HG03460 (cell line): ENCODE measurements at regions not wholly inside any gene's neighbourhood (a gene's known extent, or its start where the extent isn't known, plus 50 kb on each side); places are given as distances from the start of the nearest gene placed in this dataset.

Source experiments
- ATAC-seq: cut with Tn5 transposase; IDR thresholded peaks from one replicate; pipeline ENCODE4 v1.9.1; 2021; ENCODE audit not compliant: unreplicated experiment

DNA sequence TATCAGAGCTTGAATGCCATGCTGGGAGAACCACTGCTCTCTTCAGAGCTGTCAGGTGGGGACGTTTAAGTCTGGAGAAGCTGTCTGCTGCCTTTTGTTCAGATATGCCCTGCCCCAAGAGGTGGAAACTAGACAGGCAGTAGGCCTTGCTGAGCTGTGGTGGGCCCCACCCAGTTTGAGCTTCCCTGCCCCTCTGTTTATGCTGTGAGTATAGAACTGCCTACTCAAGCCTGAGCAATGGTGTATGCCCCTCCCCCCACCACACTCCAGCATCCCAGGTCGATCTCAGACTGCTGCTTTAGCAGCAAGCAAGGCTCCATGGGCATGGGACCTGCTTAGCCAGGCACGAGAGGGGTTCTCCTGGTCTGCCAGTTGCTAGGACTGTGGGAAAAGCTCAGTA, 362.3 kb downstream of the FAM170A start:
- no peak for ATAC-seq

DNA sequence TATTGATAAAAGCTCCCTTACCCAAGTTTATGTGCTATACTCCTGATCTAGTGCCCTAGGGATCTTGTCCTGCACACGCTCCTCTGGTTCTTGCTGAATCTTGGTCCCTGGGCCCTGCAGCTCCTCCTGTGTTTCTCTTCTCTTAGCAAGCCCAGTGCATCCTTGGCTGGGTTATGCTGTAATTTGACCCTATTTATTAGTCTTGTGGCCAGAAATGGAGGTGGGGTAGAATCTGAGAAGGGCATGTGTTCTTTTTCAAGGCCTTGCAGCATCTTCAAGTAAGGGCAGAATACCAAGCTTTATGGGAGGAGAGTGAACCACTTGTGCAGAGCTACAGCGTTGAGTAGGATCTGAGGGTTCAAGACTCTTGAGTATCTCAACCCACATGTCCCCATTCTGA, 366.8 kb downstream of the FAM170A start:
- ATAC-seq, result no peak

DNA sequence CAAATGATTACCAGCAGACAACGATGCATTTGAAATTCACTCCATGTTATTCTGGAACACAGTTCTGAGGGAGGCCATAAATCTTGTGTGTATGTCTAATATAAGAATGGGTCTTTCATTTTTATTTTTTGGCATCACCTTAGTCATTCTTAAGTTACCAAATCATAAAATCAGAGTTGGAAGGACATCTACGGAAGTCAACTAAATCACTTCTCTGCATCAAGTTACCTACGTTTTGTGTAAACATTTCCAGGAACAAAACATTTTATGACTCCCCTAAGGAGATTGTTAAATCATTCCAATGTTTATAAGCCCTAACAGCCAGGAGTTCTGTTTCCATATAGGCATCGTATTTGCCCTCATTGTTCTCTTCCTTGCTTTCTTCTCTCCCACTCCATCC, 378.2 kb downstream of the FAM170A start:
- ATAC-seq, result no peak

DNA sequence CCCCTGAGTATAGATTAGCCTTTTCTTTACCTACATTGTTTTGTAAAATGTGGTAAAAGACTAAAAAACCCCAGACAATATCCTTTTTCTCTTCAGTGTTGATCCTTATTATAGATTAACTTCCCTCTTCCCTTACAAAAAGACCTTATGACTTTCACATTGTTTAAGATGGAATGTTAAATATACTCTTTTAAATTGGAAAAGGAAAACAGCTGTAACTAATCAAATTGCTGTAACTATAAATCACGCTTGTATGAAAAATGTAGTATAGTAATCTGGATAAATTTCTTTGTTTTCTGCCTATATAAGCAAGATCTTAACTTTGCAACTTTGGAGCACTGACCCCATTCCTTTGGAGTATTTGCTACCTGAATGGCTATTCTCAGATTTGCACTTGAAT, 383.1 kb downstream of the FAM170A start:
- no peak for ATAC-seq

DNA sequence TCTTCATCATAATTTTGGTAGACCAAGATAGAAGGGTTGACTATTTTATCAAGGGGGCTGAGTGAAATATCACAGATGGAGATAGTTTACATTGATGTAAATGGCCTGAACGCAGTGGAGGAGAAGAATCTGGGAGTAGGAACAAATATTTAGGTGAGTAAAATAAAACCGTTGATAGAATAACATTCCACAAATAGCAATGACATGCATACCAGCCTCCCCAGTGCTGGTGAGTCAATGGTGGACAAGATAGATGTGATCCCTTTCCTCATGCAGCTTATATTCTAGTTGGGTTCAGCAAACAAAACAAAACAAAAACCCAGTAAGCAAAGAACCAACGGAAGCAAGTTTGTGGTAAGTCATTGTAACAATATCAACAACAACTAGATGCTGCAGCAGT, 385.2 kb downstream of the FAM170A start:
- ATAC-seq, result no peak

DNA sequence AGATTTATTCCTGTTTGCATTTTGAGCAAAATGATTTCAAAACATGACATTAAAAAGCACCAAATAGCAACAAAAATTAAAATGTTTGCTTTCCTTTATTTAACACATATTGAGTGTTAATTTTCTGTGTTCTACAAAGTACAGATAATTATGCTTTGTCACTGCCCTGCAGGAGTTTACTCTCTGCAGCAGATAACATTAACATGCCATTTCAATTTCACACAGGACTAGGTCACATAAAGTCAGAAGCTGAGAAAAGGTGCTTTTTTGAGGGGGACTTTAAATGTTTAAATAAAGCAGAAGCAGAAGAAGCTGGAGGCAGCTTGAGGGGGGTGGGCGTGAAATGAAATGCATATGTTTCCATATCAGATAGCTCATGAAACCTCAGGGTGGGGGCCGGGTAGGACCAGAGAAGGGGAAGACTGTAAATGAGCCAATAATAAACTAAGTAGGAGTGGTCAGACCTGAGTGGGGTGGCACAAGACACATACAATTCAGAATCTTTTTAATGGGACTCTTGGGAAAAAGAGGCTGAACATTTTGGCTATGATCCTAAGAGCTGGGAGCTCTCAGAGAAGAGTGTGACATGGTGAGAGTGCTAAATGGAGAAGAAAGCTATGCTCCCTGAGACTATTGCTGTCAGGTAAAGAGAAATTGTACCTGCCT, 387.5 kb downstream of the FAM170A start:
- no peak for ATAC-seq

DNA sequence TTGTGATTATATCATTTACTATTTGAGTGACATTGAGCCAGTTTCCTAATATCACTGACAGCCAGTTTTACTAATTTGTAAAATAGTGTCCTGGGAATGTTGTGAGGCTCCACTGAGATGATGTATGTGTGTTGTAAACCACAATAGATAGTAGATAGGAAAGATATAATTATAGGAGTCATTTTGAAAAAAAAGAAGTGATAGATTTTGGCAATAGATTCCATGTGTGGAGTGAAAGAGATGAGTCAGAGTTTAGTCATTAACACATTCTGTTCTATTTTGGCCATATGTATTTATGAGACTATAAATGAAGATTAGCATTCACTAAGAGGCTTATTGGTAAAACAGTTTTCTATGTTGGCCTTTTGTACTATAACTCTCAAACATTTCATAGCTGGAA, 388.2 kb downstream of the FAM170A start:
- ATAC-seq, result no peak

DNA sequence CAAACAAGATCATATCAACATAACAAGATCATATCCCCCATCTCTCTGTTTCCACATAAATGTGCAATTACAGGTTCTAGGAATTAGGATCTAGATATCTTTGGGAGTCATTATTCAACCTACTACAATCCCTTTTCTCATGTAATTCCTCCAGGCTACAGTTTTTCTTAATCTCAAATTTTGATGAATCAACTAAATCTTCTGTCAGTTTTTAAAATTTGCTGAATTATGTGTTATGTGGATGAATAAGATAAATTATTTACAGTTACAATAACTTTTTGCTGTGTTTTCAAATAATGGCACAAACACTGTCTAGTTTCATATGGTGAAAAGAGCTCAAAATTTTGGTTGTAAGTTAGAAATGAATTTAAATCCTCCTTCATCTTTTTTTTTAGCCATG, 405.8 kb downstream of the FAM170A start:
- ATAC-seq, result no peak

DNA sequence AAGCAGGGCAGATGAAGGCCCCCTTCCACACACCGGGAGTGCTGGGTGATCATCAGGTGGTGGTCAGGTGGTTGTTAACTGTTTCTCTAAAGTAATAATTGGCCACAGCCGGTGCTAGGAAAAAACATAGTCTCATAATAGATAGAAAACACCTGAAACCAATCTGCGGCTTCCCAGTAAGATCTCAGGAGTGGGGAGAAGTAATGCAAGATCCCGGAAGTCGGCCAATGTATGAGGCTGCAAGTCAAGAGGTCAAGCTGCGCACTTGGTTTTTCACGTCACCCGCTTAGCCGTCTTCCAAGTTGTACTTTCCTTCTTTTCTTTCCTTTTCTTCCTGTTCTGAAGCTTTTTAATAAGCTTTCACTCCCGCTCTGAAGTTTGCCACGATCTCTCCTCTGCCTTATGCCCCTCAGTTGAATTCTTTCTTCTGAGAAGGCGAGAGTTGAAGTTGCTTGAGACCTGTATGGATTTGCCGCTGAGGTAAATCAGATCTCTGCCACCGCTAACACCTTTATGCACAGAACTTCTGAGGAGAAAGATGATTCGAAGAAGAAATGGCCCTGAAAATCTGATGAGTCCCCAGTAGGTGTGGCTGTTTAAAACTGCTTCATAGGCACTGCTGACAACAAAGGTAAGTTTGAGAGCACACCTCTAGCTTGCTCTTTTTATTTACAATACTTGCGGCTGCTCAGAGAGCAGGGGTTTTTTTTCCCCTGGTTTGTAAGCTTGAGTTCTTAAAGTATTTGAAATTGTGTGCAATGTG, 406.6 kb downstream of the FAM170A start:
- no peak for ATAC-seq

DNA sequence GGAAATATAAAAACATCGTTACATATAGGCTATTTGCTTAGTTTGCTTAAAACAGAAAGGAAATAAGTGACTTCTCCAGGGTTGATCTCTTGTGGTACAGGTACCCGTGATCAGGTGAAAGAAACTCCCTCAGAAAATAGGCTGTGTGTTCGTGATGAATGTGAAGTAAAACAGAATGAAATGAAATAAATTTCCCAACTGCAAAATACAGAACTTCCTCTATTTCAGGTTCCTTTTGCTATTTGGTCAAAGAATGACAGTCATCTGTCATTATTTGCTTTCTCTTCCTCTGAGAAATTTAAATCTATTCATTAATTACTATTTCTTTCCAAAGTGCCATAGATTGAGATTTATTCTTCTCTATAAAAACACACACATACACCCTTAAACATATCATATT, 408.1 kb downstream of the FAM170A start:
- no peak for ATAC-seq

DNA sequence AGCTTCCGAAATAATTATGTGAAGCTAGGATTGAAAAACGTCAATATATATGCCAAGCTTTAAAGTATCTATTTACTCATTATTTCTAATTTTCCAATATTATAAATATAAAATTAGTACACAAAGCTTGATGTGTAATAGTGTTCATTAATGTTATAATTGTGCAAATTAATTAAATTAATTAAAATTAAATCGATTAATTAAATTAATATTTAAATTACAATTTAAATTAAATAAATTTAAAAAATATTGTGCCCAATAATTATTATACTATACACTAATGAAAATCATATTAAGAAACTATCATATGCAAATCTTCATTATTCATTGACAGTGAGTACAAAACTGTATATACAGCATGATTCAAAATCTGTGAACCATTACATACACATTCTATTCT, 409.8 kb downstream of the FAM170A start:
- no peak for ATAC-seq

DNA sequence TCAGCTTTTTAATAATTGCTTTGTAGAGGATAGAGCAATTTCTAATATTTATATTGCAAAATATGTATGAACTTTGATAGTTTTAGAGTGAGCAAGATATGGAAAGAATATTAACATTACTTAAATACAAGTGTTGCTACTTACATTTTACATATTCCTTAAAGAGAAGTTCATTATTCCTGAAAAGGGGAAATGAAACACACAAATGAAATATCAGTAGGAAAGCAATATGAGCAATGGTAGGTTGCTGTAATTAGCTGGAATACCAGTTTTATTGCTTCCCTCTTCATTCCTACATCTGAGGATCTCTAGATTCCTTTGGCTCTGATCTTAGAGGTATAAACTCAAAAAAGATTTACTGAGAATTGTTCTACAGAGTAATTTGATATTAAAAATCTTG, 414.1 kb downstream of the FAM170A start:
- no peak for ATAC-seq

DNA sequence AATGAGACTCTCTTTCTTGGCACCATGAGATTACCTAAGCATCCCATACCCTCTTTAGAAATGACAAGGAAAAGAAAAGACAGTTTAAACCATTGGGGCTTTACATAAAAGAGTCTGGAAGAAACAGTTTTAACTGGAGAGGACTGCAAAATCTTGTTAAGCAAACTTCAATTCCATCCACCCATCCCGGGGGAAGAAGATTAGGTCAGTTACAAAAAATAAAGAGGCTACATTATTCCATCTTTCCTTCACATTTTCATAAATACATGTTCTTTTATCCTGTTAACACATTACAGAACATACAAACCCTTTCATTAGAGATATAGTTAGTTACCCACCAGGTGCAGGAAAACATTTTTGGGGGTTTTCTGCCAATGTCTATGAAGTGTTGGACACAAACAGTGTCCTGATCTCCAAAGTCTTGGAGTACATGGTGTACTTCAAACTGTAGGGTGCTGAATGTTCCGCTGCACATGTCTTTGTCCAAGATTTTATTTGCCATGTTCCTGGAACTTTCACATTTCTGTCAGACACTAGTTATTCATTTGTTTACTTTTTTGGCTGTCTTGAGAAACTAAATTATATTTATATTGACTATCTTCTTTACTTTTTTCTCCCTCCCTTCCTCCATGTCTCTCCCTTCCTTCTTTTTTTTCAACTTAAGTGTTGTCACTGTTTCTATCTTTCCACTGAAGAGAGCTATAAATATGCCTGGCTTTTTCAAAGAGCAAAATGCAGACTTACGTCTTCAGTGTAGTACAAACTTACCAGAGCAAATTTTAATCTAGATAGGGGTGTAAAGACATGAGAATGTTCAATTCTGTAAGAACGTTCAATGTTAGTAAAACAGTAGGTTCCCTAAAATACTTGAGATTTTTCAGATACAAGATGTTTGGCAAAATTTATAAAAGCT, 410.9 kb upstream of the PRR16 start:
- no peak for ATAC-seq

DNA sequence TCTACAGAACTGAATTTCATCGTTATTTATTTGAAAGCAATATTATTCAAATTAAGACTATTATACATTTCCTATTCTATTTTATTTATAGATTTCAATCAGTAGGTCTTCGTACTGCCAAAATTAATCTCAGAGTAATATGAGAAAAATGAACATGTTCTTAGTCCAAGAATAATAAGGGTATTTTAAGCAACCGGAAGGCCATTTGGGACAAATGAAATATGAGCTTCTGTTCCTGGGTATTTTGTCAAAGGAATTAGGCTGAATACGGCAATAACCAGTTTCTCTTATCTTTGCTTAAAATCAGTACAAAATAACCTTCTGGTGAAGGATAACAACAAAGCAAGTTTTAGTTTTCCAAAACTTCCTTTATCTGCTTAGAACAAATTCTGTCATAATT, 410.3 kb upstream of the PRR16 start:
- no peak for ATAC-seq

DNA sequence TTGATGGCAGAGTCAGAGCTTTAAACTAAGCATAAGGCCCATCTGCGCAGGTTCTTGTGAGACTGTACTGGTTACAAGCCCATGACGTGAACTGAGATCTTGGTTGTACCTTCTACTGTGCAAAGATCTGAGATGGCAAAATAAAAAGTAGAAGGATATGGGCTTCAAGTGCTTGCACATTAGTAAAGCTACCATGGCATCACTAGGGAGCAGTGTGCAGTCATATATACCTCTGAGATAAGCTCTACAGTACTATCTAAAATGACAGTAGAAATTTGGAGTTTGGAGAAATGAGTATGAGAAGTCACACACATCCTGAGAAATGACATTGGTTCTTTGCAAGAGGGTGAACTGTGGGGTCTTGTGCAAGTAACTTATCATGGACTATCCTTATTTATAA, 408.2 kb upstream of the PRR16 start:
- ATAC-seq, result no peak

DNA sequence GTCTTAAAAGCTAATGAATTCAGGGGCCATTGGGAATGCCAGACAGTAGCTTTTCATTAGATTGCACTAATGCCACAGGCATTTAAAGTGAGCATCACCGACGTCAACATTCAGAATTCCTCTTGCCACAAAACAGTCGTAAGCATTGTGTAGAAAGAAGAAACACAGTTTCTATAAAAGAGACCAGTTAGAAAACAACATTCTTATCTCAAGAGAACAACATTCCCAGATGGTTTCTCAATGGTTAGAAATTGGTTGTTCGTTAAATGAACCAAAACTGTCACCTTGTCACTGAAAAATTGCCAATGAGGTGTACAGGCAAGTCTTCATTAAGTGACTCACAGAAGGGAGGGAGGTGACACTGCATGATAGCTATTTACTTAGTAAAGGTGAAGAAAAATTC, 401.6 kb upstream of the PRR16 start:
- ATAC-seq, result no peak

DNA sequence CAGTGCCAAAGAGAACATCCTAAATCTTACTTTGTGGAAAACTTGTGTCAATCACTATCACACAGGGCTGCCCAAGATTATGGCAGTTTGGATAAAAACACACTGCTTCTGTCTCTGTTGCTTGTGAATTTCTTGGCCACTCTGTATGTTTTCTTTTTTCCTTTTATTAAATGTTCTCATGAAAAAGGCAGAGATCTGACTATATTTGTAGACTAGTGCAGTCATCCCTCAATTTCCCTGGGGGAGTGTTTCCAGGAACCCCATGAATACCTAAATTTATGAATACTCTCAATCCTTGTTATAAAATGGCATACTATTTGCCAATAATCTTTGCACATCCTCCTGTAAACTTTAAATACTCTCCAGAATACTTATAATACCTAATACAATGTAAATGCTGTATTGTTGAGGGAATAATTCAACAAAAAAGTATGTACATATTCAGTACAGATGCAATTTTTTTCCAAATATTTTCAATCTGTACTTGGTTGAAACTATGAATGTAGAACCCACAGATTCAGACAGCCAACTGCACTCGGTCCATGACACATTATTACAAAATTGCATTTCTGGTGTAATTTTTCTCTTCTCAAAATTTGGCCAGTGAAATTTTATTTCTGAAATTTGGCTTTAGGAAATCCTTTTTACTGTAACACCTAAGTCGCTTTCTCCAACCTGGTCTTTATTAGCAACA, 391.9 kb upstream of the PRR16 start:
- ATAC-seq, result no peak

DNA sequence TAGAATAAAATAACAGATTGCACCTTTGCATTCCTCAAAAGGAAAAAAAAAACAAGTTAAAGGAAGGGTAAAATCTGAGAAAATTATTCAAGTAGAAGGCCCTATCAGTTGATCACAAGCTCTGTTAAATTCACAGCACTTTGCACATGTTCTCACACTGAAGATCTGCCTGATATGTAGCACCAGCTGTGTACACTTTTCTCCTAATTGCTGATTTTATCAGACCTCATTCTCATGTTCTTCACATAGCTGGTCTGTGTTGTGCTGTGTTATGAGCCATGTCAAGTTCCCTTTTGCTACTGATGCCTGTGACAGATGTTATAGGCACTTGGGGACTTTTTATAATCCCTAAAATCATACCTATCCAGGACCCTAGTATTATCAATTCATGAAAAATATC, 390.4 kb upstream of the PRR16 start:
- ATAC-seq, result no peak

DNA sequence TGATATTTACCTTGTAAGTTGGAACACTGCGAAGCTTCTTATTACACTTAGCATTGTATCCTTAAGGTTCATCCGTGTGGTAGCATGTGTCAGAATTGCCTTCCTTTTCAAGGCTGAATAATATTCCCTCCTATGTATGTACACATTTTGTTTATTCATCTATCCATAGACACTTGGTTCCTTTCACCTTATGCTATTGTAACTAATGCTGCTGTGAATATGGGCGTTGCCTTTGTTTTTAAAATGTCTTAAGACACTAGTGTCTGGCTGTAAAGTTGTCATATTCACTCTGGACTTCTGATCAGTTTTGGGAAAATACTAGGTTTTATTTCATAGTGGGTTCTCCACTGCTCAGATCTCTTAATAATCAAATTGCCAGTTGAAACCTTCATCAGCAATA, 383.3 kb upstream of the PRR16 start:
- ATAC-seq, result no peak

DNA sequence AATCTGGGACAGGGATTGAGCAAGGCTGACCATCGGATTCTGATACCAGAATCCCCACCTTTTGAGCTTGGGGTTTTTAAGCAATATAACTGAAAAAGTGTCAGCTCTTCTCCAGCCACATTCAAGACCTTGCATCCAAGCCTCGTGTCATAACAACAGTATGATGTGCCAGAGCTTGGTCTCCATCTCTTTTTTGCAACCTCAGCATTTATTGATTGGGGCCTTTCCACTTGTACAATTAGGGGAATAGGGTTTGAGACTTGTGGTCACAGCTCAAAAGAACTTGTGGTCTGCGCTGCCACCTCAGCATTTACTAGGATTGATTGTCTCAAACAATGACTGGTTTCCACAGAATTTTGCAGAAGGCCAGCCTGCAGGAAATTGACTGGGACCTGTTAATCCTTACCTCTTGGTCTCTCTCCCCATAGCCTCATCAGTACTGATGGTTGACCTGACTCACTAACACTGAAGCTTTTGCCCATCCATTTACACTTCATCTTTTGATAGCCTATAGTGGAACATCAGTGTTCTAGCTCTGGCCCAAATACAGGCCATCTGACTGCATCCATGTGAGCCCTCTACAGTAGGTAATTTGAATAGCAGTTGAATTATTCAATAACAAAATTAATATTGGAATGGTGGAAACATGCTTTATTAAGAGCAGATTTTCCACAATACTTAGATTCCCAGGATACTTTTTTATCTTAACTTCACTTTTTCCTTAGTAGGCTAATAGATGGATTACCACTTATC, 381.6 kb upstream of the PRR16 start:
- no peak for ATAC-seq
